Amniotic stem cell (primary cell): ENCODE measurements at regions not wholly inside any gene's neighbourhood (a gene's known extent, or its start where the extent isn't known, plus 50 kb on each side); places are given as distances from the start of the nearest gene placed in this dataset.
"Not testable (repeated sequence)": the region's sequence is repeated elsewhere in the genome, so short reads cannot be mapped to it uniquely, and the experiment has no call there.

ENCODE experiments used
- DNase-seq: peaks from one replicate; lab custom pipeline; 2025; lab: John Stamatoyannopoulos, UW

DNA sequence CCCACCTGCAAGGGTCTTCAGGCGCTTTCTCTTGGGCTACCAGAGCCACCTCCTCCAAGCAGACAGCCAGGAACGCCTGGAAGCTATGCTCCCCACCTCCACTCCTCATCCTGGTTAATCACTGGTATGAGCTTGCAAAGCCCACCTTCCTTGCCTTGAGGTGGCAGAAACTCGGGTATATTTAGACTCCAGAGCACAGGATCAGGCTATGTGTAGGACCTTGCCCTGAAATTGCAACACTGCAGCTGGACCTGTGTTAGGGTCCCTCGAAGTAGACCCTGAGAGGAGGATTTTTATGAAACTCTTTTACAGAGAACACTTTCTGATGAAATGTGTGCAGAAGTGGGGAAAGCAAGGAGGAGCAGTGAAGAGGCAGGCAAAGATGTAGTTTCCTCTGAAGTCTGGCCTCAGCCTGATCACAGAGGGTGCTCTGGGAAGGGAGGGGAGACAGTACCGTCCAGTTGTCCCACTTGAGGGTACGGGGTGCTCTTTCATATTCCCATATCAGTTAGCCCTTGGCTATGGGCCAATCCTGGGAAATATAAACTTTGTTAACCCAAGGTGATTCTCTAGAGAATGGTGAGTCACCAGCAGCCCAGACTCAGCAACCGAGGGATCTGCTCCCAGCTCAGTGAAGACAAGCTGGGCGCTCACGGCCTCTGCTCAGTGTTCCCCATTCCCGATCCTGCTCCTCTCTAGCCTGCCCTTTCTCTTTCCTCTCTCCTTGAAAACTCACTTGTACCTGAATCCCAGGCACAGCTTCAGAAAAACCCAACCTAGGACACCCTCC, 157.9 kb downstream of the UQCRFS1 start:
- no peak for DNase-seq

- no peak for DNase-seq
These were observed 164.1 kb downstream of the UQCRFS1 start for GRCh38 chr19:29048873-29049272.

DNA sequence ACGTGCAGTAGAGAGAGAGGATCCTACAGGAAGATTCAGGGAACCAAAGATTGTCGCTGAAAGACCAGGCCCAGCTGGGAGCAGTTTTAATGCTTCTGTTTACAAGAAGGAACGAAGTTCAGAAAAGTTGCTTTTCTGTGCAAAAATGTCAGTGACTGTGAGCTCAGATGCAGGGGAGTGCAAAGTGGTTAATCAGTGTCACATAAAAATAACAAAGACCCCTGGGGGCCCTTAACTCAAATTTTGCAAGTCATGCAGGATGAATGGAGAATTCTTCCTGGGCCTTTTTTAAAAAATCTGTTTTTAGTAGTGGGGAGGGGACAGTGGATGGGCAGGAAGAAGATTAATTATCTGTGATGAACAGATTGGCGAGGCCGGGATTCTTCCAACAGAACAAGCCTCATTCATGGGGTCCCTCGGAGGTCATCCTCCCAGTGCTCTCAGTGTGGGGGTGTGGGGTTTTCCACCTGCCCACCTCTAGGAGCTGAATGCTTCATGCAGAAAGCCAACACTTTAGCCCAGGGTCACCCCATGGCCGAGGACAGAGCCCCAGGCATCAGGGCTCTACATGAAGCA, 167.2 kb downstream of the UQCRFS1 start:
- no peak for DNase-seq

- DNase-seq = no peak
These were observed 168.9 kb downstream of the UQCRFS1 start for GRCh38 chr19:29044037-29044436.

DNA sequence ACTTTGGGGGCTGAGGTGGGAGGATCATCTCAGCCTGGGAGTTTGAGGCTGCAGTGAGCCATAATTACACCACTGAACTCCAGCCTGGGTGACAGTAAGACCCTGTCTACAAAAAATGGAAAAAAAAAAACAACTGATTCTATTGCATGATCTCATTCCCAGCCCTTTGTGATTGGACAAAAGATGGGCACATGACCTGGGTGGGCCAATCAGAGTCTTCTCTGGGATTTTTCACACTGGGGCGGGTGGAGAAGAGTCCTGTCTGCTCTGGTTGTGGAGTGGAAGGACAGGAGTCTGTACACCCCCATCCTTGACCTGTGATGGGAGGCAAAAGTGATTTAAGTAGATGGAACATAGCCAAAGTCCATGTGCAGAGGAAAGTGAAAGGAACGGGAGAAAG, 170.5 kb downstream of the UQCRFS1 start:
- DNase-seq = no peak

GRCh38 chr19:29040951-29041350, 172.0 kb downstream of the UQCRFS1 start:
- no peak for DNase-seq

- DNase-seq = no peak
These were observed 172.7 kb downstream of the UQCRFS1 start for GRCh38 chr19:29040292-29040691.

GRCh38 chr19:29039036-29039435, 173.9 kb downstream of the UQCRFS1 start:
- not testable (repeated sequence) for DNase-seq

- DNase-seq = no peak
These were observed 181.7 kb downstream of the UQCRFS1 start for GRCh38 chr19:29031216-29031615.

DNA sequence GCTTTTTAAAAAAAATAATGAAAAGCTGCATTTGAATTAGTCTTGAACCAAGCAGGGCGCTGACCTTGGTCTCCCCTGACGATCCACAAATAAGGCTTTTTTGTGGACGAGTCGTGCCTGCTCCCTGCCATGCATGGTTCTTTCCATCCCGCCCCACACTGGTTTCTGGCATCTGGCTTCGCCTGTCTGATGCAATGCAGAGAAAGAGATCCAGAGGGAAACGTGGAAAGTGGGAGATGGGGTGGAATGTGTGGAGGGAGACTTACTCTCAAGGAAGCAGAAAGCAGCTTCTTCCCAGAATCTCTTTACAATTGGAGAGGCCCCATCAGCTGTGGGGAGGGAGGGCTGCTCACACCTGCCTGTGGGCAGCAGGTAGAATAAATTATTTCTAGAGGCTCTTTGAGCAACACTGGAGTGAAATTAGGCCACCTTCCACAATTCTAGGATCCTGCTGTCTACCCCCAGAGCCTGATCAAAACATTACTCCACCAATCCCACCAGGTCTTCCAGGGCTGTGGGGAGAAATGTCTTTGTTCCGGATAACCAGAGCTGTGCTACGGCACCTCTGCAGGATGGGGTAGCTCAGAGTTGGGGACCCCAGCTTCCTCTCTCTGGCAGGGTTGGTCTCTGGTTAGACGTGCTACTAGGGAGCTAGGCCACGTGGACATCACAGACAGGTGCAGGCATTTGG, 183.5 kb downstream of the UQCRFS1 start:
- DNase-seq = no peak

DNA sequence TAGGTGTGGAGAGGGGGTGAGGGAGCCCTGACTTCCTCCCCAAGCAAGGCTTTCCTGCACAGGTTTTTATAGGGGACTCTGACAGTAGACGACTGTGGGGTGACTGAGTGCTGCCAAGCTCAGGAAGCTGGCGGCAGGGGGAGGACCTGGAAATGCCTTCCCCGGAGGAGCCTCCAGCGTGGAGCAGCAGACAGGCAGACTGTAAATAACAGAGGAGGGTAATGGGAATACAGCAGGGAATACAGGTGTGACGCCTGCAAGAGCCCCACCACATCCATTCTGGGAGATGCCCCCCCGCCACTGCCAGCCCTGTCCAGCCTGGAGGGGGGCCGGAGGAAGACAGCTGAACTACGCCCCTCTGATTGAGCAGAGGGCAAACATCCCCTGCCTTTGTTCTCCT, 190.4 kb downstream of the UQCRFS1 start:
- no peak for DNase-seq

- no peak for DNase-seq
These were observed 190.8 kb downstream of the UQCRFS1 start for GRCh38 chr19:29022165-29022564.

GRCh38 chr19:29021232-29021916, 191.6 kb downstream of the UQCRFS1 start:
- DNase-seq = no peak

DNA sequence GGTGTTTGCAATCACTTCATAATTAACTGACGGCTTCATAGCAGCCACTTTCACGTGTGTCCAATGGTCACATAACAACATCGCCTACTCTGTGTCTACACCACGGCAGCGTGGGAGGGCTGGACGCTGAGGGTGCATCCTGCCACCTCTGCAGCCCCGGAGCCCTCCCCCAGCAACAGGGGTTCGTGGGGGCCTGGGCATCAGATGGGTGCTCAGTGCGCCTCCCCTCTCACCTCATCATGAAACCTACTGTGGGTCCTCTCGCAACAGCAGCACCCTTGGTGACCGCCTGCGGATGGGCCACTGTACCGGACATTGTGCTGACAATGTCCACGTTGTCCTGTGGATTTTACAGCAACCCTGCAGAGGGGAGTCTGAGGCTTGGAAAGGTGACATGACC, 193.5 kb downstream of the UQCRFS1 start:
- no peak for DNase-seq

GRCh38 chr19:29018542-29018941, 194.4 kb downstream of the UQCRFS1 start:
- DNase-seq = no peak

DNA sequence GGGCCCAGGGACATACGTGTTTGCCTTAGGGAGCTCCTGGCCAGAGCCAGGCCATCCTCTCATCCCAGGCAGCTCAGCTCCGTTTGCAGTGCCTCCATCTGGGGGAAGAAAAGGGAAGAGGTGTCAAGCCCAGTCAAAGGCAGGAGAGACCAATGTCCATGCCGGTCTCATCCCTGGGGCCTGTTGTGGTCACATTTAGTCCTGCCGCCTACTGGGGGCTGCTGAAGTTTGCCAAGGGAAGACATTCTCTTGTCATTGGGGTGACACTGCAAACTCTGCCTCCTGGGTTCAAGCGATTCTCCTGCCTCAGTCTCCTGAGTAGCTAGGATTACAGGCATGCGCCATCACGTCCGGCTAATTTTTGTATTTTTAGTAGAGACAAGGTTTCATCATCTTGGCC, 195.2 kb downstream of the UQCRFS1 start:
- no peak for DNase-seq

DNA sequence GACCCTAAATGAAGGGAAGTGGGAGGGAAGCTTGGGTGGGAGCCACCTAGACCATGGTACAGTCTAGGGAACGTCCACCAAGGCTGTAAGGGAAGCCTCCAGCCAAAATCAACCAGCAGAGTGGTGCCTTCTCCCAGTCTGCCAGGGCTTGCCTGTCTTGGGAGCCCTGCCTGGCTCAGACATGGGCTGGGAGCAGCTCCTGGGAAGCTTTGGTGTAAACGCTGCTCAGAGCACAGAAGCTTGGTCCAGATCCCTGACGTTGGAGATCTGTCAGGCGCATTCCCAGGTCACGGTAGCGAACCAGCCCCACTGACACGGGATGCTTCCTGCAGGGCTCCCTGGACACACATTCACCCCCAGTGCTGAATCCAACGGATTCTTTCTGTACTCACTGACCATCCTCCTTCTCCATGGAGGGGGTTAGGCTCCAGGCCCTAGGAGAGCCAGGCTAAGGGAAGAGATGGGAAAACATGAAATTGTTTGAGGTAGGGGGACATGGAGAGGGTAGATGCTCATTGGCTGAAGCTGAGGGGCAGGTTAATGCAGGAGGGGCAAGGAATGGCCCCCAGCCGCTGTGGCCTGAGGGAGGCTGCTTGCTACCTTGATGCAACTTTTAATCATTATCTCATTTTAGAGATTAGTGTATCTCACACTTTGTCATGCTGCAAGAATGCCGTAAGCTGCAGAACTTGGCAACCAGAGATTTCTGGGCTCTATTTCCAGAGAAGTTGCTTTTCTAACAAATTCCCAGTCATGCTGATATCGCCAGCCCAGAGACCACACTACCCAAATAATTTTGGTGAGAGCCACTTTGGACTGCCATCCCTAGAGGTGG, 195.8 kb downstream of the UQCRFS1 start:
- DNase-seq = no peak

- no peak for DNase-seq
These were observed 196.6 kb downstream of the UQCRFS1 start for GRCh38 chr19:29016353-29016752.

DNA sequence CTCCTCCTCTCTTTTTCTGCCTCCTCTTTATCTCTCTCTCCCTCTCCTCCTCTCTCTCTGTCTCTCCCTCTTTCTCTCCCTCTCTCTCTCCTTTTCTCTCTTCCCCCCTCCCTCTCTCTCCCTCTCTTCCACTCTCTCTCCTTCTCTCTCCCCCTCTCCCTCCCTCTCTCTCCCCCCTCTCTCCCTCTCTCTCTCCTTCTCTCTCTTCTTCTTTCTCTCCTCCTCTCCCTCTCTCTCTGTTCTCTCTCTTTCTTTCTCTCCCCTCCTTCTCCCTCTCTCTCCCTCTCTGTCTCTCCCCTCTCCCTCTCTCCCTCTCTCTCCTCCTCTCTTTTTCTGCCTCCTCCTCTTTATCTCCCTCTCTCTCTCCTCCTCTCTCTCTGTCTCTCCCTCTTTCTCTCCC, 197.4 kb downstream of the UQCRFS1 start:
- DNase-seq = no peak

GRCh38 chr19:29014857-29015436, 198.0 kb downstream of the UQCRFS1 start:
- no peak for DNase-seq

- DNase-seq = no peak
These were observed 199.0 kb downstream of the UQCRFS1 start for GRCh38 chr19:29013988-29014387.
